Ovary (tissue), 1 donor: ENCODE measurements at regions not wholly inside any gene's neighbourhood (a gene's known extent, or its start where the extent isn't known, plus 50 kb on each side); places are given as distances from the start of the nearest gene placed in this dataset.

ENCODE experiments used
- EP300 ChIP-seq: sonication (generic); formaldehyde crosslinking; IDR thresholded peaks from one replicate; pipeline ENCODE4 v1.6.1; 2017; ENCODE audit warnings: antibody characterized with exemption
- POLR2A ChIP-seq: fragments of 450-650 bp; IDR thresholded peaks from one replicate; pipeline ENCODE4 v1.6.1; 2017; ENCODE audit warnings: antibody characterized with exemption, mild to moderate bottlenecking, moderate library complexity

GRCh38 chr12:77347017-77347416, 281.6 kb upstream of the E2F7 start:
- TF ChIP-seq EP300 = no peak
- TF ChIP-seq POLR2A = no peak
